HEK293 (cell line): ENCODE measurements at regions not wholly inside any gene's neighbourhood (a gene's known extent, or its start where the extent isn't known, plus 50 kb on each side); places are given as distances from the start of the nearest gene placed in this dataset.

Experiments
- CTCF ChIA-PET: fragments of 350-600 bp; formaldehyde crosslinking; extraction: SDS; loops from one replicate; lab custom pipeline; 2021; ENCODE audit warnings: antibody characterized with exemption; lab: Yijun Ruan, JAX
- POLR2A ChIA-PET: fragments of 300-600 bp; formaldehyde crosslinking; extraction: SDS; loops from one replicate; lab custom pipeline; 2020; ENCODE audit warnings: antibody characterized with exemption, inconsistent platforms; lab: Yijun Ruan, JAX
- H3K27ac ChIP-seq: fragments of 200-500 bp; sonication (Bioruptor generic); 2 replicates; pipeline ENCODE4 v1.5.1; 2014; ENCODE audit warnings: low read depth, low read length, control low read depth, inconsistent platforms; ENCODE audit errors: extremely low read depth
- H3K36me3 ChIP-seq, 2 experiments: fragments of 200-500 bp in 1 of 2; sonication (Bioruptor generic) in 1 of 2; 1 replicate in 1 of 2; 2 replicates in 1 of 2; pipeline ENCODE4 v1.5.1; 2014 to 2017; ENCODE audit warnings: inconsistent platforms in 2 of 2, low read length in 2 of 2; ENCODE audit not compliant: control insufficient read depth in 2 of 2, insufficient read depth in 1 of 2
- H3K4me1 ChIP-seq: fragments of 200-500 bp; sonication (Bioruptor generic); 2 replicates; pipeline ENCODE4 v1.5.1; 2014; ENCODE audit warnings: mild to moderate bottlenecking, low read length, inconsistent platforms; ENCODE audit not compliant: control insufficient read depth, insufficient read depth
- H3K4me3 ChIP-seq: 2 replicates; pipeline ENCODE4 v1.5.1; 2011; ENCODE audit warnings: low read depth, mild to moderate bottlenecking, control low read depth, low read length, moderate library complexity
- H3K9me3 ChIP-seq: fragments of 200-500 bp; sonication (Bioruptor generic); 2 replicates; pipeline ENCODE4 v1.5.1; 2014; ENCODE audit warnings: low read depth, low read length, inconsistent platforms; ENCODE audit not compliant: control insufficient read depth, insufficient read depth
- GLIS2 ChIP-seq: fragments of 450-650 bp; formaldehyde crosslinking; IDR thresholded peaks from 2 replicates; pipeline ENCODE4 v1.5.1; 2016; ENCODE audit warnings: missing biosample characterization, missing genetic modification characterization
- HOXD13 ChIP-seq: sonication (generic); formaldehyde crosslinking; IDR thresholded peaks from 2 replicates; pipeline ENCODE4 v1.8.0; 2022; ENCODE audit warnings: missing genetic modification reagents, borderline replicate concordance
- PRDM1 ChIP-seq: fragments of 450-650 bp; formaldehyde crosslinking; IDR thresholded peaks from 2 replicates; pipeline ENCODE4; 2016; ENCODE audit warnings: missing biosample characterization, missing genetic modification characterization
- SP3 ChIP-seq: fragments of 450-650 bp; formaldehyde crosslinking; IDR thresholded peaks from 2 replicates; pipeline ENCODE4 v1.5.1; 2016; ENCODE audit warnings: missing biosample characterization, missing genetic modification characterization
- ZBTB17 ChIP-seq: fragments of 450-650 bp; formaldehyde crosslinking; IDR thresholded peaks from 2 replicates; pipeline ENCODE4 v1.5.1; 2016; ENCODE audit warnings: missing biosample characterization, missing genetic modification characterization
- ZBTB49 ChIP-seq: fragments of 450-650 bp; formaldehyde crosslinking; IDR thresholded peaks from 2 replicates; pipeline ENCODE4 v1.5.1; 2016; ENCODE audit warnings: missing biosample characterization, missing genetic modification characterization, low read depth
- ZFP69B ChIP-seq: fragments of 450-650 bp; formaldehyde crosslinking; IDR thresholded peaks from 2 replicates; pipeline ENCODE4 v1.5.1; 2016; ENCODE audit warnings: missing biosample characterization, missing genetic modification characterization
- ZNF112 ChIP-seq: fragments of 450-650 bp; formaldehyde crosslinking; IDR thresholded peaks from 2 replicates; pipeline ENCODE4 v1.5.0; 2017; ENCODE audit warnings: missing biosample characterization, missing genetic modification characterization
- ZNF174 ChIP-seq: fragments of 450-650 bp; formaldehyde crosslinking; IDR thresholded peaks from 2 replicates; pipeline ENCODE4 v1.5.0; 2017; ENCODE audit warnings: missing biosample characterization, mild to moderate bottlenecking, missing genetic modification characterization
- ZNF239 ChIP-seq: fragments of 450-650 bp; formaldehyde crosslinking; IDR thresholded peaks from 2 replicates; pipeline ENCODE4 v1.5.1; 2016; ENCODE audit warnings: missing biosample characterization, missing genetic modification characterization
- ZNF26 ChIP-seq: fragments of 450-650 bp; formaldehyde crosslinking; IDR thresholded peaks from 2 replicates; pipeline ENCODE4 v1.5.1; 2016; ENCODE audit warnings: missing biosample characterization, missing genetic modification characterization
- ZNF335 ChIP-seq: fragments of 450-650 bp; formaldehyde crosslinking; conservative IDR thresholded peaks from 2 replicates; pipeline ENCODE4 v1.5.1; 2016; ENCODE audit warnings: missing biosample characterization, missing genetic modification characterization
- ZNF530 ChIP-seq: fragments of 450-650 bp; formaldehyde crosslinking; IDR thresholded peaks from 2 replicates; pipeline ENCODE4 v1.5.1; 2016; ENCODE audit warnings: low read depth, missing biosample characterization, missing genetic modification characterization
- ZNF549 ChIP-seq: fragments of 450-650 bp; IDR thresholded peaks from 2 replicates; pipeline ENCODE4 v1.5.1; 2018; ENCODE audit warnings: missing biosample characterization, missing genetic modification characterization, mild to moderate bottlenecking, inconsistent platforms, moderate library complexity
- ZNF561 ChIP-seq: fragments of 450-650 bp; IDR thresholded peaks from 2 replicates; pipeline ENCODE4 v1.5.1; 2018; ENCODE audit warnings: missing biosample characterization, missing genetic modification characterization, borderline replicate concordance
- ZNF600 ChIP-seq: fragments of 450-650 bp; formaldehyde crosslinking; IDR thresholded peaks from 2 replicates; pipeline ENCODE4 v1.5.1; 2016; ENCODE audit warnings: missing biosample characterization, missing genetic modification characterization
- ZNF645 ChIP-seq: fragments of 450-650 bp; formaldehyde crosslinking; IDR thresholded peaks from 2 replicates; pipeline ENCODE4; 2016; ENCODE audit warnings: missing biosample characterization, missing genetic modification characterization
- ZNF654 ChIP-seq: fragments of 450-650 bp; formaldehyde crosslinking; IDR thresholded peaks from 2 replicates; pipeline ENCODE4 v1.5.1; 2016; ENCODE audit warnings: low read depth, missing biosample characterization, missing genetic modification characterization
- ZNF701 ChIP-seq: fragments of 450-650 bp; formaldehyde crosslinking; IDR thresholded peaks from 2 replicates; pipeline ENCODE4 v1.5.1; 2016; ENCODE audit warnings: missing biosample characterization, missing genetic modification characterization
- ZNF791 ChIP-seq: fragments of 450-650 bp; formaldehyde crosslinking; IDR thresholded peaks from 2 replicates; pipeline ENCODE4 v1.5.1; 2016; ENCODE audit warnings: missing biosample characterization, missing genetic modification characterization
- ZNF830 ChIP-seq: fragments of 450-650 bp; IDR thresholded peaks from 2 replicates; pipeline ENCODE4 v1.5.0; 2018; ENCODE audit warnings: missing biosample characterization, missing genetic modification characterization, low read depth, mild to moderate bottlenecking, moderate library complexity
- ZSCAN16 ChIP-seq: fragments of 450-650 bp; formaldehyde crosslinking; IDR thresholded peaks from 2 replicates; pipeline ENCODE4 v1.5.1; 2016; ENCODE audit warnings: missing biosample characterization, missing genetic modification characterization

GRCh38 chr10:34941471-34942357 lies 126.6 kb upstream of the PARD3 start:
- H3K27ac ChIP-seq: no peak overlapping the region

GRCh38 chr10:34940436-34940835 lies 125.3 kb upstream of the PARD3 start:
- H3K4me1 ChIP-seq: no peaks in the 10 kb centered on the region
- H3K36me3 ChIP-seq: no peaks in the 10 kb centered on the region
- POLR2A ChIA-PET: no interaction called here
- TF ChIP-seq ZSCAN16: no peak
- no peak for TF ChIP-seq ZNF561 (tag by site-specific recombination)
- no peak for TF ChIP-seq ZNF701 (tag by site-specific recombination)
- no peak for TF ChIP-seq ZBTB17 (tag by site-specific recombination)
- no peak for TF ChIP-seq ZNF791 (tag by site-specific recombination)
- TF ChIP-seq ZBTB49 (tag by site-specific recombination): no peak
- no peak for TF ChIP-seq ZFP69B (tag by site-specific recombination)
- no peak for TF ChIP-seq HOXD13
- TF ChIP-seq GLIS2 (tag by site-specific recombination): no peak
- TF ChIP-seq ZNF600 (tag by site-specific recombination): no peak
- no peak for TF ChIP-seq PRDM1 (tag by site-specific recombination)
- TF ChIP-seq, all 188 proteins: peak for 0
- CTCF ChIA-PET: interaction anchor here (0.6 kb wide), 1 partner anchor 1677 kb away, joined by 3 read pairs; no protein-coding TSS in a partner anchor
- H3K27ac ChIP-seq: no peak overlapping the region
- no peak overlapping the region for H3K4me3 ChIP-seq
- H3K9me3 ChIP-seq: no peaks in the 10 kb centered on the region

More at GRCh38 chr10:34941471-34942357, 126.6 kb upstream of the PARD3 start:
- TF ChIP-seq ZNF830 (tag by site-specific recombination): no peak
- TF ChIP-seq ZNF26 (tag by site-specific recombination): no peak
- no peak for TF ChIP-seq ZNF530 (tag by site-specific recombination)
- TF ChIP-seq ZNF174 (tag by site-specific recombination): no peak
- no peak for TF ChIP-seq ZNF112 (tag by site-specific recombination)
- no peak for TF ChIP-seq ZNF654
- TF ChIP-seq ZNF239 (tag by site-specific recombination): no peak
- TF ChIP-seq ZNF645: no peak
- no peak for TF ChIP-seq ZNF549 (tag by site-specific recombination)
- TF ChIP-seq ZNF701 (tag by site-specific recombination): no peak
- TF ChIP-seq ZNF335 (tag by site-specific recombination): no peak
- no peak for TF ChIP-seq ZBTB49 (tag by site-specific recombination)
- no peak for TF ChIP-seq SP3 (tag by site-specific recombination)
- Histone ChIP-seq H3K4me3 (no peak overlapping the region), H3K36me3 (no peaks in the 10 kb centered on the region), H3K9me3 (no peaks in the 10 kb centered on the region), H3K4me1 (no peaks in the 10 kb centered on the region)
- ChIA-PET CTCF (interaction anchor here (0.6 to 0.7 kb wide), 2 partner anchors 214 to 550 kb away, joined by 3 read pairs; no protein-coding TSS in a partner anchor), POLR2A (no interaction called here)
